GM21529 (cell line): ENCODE measurements at regions not wholly inside any gene's neighbourhood (a gene's known extent, or its start where the extent isn't known, plus 50 kb on each side); places are given as distances from the start of the nearest gene placed in this dataset.
"Not testable (repeated sequence)": the region's sequence is repeated elsewhere in the genome, so short reads cannot be mapped to it uniquely, and the experiment has no call there.

Source experiments
- ATAC-seq: cut with Tn5 transposase; IDR thresholded peaks from one replicate; pipeline ENCODE4 v1.9.1; 2021; ENCODE audit not compliant: unreplicated experiment

- no peak for ATAC-seq
These were observed 383.8 kb upstream of the RPS23 start for GRCh38 chr5:82661933-82662332.

DNA sequence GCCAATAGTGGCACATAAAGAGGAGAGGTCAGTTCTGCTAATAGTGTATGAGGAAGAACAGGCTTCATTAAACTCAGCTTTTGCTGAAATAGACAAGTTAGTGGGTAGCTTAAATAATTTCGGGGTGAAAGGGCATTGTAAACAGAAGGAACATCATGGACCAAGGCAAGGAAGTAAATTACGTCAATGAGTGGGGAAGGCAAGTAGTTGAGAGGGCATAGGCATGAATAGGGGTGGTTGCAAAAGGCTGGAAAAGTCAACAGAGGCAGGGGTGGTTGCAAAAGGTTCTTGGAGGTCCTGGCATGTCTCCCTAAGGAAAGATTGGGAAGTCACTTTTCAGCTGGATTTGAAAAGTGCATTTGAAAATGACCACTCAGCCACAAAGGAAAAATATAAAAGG lies 383.3 kb upstream of the RPS23 start:
- no peak for ATAC-seq

DNA sequence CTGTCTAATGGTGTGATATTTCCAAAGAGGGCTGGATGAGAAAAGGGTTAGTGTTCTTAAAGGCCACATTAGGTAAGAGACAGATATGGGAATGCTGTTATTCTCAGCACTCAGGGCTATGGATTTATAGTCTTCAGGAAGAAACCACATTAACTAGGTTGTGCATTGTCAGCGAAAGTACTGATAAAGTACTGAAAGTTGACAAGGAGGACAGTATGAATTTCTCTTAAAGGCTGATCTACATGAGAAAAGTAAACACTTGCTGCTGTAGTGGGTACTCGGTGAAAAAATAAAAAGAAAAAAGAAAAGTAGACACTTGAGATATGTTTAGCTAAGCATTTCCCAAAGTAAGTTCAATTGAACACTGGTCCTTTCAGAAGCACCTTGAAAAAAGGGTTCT lies 381.0 kb upstream of the RPS23 start:
- no peak for ATAC-seq

DNA sequence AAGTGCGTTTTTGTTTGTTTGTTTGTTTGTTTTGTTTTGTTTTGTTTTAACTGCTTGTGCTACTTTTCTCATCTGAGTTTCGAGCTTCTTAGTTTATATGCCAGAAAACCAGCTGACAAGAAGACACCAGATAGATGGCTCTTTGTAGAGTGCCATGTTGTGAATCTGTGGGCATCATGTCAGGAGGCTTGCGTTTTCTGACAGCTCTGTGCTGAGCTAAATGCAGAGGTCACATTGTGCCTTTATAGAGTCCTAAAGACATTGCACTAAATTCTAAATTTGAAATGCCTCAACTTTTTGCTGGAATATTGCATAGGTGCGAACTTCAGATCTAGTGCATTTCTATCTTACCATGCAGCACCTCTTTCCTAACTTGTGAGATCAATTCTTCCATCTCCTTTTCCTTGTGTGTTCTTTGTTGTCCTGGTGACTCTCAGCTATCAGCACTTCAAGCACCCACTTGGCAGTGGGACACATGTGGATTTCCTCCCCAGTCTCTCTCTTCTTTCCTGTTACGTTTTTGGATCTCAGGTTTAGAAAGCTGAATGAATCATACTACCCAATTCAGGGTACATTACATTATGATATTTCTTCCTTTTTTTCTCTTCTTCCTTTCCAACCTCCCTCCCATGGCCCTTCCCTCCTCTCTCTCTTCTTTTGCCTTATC lies 379.0 kb upstream of the RPS23 start:
- ATAC-seq: no peak

DNA sequence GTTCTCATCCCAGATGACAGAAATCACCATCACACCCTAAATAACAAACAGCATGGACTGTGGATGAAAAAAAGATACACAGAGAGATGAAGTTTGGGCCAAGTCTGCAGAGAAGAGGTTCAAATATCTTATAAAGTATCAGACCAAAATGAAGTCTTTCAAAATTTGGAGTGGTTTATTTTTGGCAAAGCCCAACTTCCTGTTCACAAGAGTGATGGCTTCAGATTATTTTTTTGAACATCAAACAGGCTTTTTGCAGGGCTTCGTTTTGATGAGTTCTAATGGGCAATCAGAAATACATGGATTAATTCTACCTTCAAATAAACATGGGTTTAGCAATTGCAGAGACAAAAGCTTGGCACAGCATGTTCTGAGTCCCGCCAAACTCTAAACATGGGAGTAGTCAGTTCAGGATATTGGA lies 378.2 kb upstream of the RPS23 start:
- ATAC-seq: no peak

DNA sequence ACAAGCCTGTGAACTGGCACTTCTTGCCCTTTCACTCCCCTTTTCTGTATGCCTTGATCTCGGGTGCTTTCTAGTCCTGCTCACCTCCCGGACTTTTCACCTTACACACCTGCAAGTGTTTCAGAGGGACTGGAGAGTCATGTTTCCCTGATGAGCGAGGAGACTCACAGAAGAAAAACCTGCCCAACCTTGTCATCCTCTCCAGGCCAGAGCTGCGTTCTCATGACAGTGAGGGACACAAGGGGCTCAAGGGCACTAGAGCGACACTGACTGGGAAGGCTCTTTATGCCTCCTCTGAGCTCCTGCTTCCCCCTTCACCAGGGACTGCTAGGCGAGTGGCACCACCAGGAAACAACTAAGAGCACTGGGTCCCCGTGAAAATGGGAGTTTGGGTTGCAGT lies 376.9 kb upstream of the RPS23 start:
- no peak for ATAC-seq

- ATAC-seq: no peak
These were observed 371.8 kb upstream of the RPS23 start for GRCh38 chr5:82649943-82650342.

- ATAC-seq: no peak
These were observed 366.6 kb upstream of the RPS23 start for GRCh38 chr5:82644766-82645165.

GRCh38 chr5:82644229-82644628 lies 366.1 kb upstream of the RPS23 start:
- no peak for ATAC-seq

- ATAC-seq: no peak
These were observed 364.2 kb upstream of the RPS23 start for GRCh38 chr5:82642313-82642712.

- ATAC-seq: peak; percentile 78
These were observed 363.3 kb upstream of the RPS23 start for GRCh38 chr5:82641331-82642003.

GRCh38 chr5:82640916-82641315 lies 362.8 kb upstream of the RPS23 start:
- no peak for ATAC-seq

DNA sequence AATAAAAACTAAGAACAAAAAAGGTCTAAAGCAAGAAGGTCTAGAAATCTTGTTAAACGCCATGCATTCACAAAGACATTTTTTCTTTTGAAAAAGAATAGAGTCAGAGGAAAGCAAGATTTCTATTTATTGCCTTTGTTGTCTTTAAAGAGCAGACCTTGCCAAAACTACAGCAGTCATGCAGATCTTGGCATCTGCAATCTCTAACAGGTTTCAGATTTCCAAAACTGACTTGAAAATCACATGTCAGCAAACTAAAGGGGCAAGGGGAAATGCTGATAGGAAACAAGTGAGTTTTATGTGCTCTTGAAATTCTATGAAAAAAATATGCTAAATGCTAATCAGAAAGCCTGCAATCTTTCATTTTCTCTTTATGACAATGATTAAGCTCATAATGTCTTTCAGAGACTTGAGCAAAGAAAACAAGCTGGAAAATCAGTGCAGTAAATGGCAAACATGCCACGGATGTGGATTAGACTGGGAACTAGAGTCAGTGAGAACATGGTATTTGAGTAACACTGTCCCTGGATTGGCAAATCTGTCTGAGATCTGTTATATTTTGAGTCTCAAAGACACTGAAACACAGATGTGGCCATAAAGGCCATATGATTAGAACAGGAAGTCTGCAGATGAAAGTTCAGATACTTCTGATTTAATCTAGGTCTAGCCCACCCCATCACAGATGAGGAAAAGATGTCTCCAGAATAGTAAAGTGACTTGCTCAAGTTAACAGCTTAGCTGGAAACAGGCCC lies 361.4 kb upstream of the RPS23 start:
- no peak for ATAC-seq

- no peak for ATAC-seq
These were observed 358.4 kb upstream of the RPS23 start for GRCh38 chr5:82636591-82636990.

GRCh38 chr5:82635561-82636288 lies 357.6 kb upstream of the RPS23 start:
- ATAC-seq: no peak

DNA sequence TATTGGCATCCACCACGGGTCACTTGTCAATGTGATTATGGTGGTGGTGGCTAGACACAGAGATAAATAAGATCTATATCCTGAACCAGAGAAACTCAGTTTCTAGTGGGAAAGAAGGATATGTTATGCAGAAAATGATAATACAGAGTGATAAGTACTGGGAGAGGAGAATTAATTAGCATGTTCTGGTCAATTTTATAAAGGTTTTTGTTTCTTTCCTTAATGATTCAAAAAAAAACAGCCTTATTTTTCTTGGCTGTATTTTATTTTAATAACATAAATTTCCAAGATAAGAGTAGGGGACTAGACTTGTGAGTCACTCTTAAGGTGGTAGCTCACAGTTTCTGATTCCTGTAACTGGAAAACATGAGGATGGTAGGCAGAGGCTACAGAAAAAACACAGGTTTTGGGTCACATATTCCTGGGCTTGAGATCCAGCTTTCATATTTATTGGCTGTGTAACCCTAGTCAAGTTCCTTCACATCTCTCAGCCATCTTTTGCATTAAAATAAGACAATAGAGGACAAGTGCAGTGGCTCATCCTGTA lies 350.3 kb upstream of the RPS23 start:
- no peak for ATAC-seq

- not testable (repeated sequence) for ATAC-seq
These were observed 348.9 kb upstream of the RPS23 start for GRCh38 chr5:82626905-82627591.

GRCh38 chr5:82626012-82626411 lies 347.9 kb upstream of the RPS23 start:
- ATAC-seq: not testable (repeated sequence)

DNA sequence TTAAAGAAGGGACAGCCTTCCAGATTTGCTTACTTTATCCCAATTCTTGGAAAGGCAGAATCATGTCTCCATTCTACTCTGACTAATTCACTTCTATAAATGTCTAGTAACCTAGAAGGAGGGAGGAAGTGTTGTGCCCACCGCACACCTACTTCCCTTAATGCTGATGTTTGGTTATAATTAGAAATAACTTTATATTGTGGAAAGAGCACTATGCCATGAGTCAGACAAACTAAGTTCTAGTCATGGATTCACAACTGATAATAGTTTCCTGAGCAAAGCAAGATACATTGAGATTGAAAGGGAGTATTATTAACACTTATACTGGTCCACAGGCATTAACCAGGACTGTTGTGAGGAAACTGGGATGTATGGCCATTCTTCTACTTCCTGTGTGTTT lies 345.9 kb upstream of the RPS23 start:
- no peak for ATAC-seq

DNA sequence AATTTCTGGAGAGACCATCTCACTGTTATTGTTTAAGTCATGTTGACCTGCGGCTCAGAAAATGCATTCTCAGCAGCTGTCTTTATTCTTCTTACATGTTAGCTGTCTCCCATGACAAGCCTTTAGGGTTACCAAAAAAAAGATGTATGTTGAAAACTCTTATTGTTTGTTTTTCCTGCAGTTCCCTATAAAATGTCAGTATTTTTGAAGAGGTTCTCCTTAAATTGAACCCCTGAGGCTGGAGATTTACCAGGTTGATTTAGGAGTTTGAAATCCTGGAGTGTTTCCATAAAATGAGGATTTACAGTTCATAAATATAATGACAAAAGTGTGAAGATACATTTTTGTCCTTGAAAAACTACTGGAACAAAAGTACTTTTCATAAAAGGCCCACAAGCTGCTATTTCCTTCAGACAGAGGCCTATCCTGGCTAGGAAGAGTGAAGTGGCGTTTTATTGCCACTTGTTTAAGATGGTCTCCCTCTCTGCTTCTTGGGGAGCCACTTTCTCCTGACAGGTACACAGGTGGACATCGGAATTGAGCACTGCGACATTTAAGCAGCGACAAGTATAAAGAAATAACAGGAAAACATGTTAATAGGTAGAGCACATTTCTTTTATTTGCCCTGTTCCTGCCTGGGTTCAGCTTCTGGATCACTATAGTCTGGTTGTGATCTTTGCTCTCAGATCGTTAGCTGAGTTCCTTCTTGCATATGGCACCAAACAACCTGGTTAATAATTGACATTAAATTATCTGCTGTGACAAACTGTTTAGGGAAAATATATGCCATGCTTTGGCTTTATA lies 344.8 kb upstream of the RPS23 start:
- no peak for ATAC-seq
